ENCODE measurements at regions not wholly inside any gene's neighbourhood (a gene's known extent, or its start where the extent isn't known, plus 50 kb on each side); places are given as distances from the start of the nearest gene placed in this dataset.

GRCh38 chrX:128458888-128459287 is 406.7 kb upstream of the ACTRT1 start:
- Mint-ChIP-seq H3K27me3 (no peaks in the 10 kb centered on the region), H3K27ac (no peak overlapping the region), H3K4me3 (no peak overlapping the region), H3K9me3 (peaks cover 3% of the 10 kb centered on the region), H3K4me1 (ENCODE audit: unreplicated experiment) (no peaks in the 10 kb centered on the region), H3K36me3 (no peaks in the 10 kb centered on the region)
- no peak for DNase-seq (ENCODE audit: extremely low spot score, unreplicated experiment)
- no peak for TF ChIP-seq CTCF (conservative IDR thresholded peaks at IDR 0.05)

GRCh38 chrX:128457674-128458073 is 405.5 kb upstream of the ACTRT1 start:
- no peak overlapping the region for H3K27ac Mint-ChIP-seq
- H3K4me1 Mint-ChIP-seq (ENCODE audit: unreplicated experiment), result no peaks in the 10 kb centered on the region
- H3K4me3 Mint-ChIP-seq, result no peak overlapping the region
- TF ChIP-seq CTCF (conservative IDR thresholded peaks at IDR 0.05), result no peak
- no peaks in the 10 kb centered on the region for H3K27me3 Mint-ChIP-seq
- no peak for DNase-seq (ENCODE audit: extremely low spot score, unreplicated experiment)
- peaks cover 2% of the 10 kb centered on the region for H3K9me3 Mint-ChIP-seq
- no peaks in the 10 kb centered on the region for H3K36me3 Mint-ChIP-seq

GRCh38 chrX:128439159-128439558 is 387.0 kb upstream of the ACTRT1 start:
- TF ChIP-seq CTCF (conservative IDR thresholded peaks at IDR 0.05), result no peak
- Mint-ChIP-seq H3K27ac (no peak overlapping the region), H3K27me3 (no peaks in the 10 kb centered on the region), H3K4me3 (no peak overlapping the region), H3K9me3 (no peaks in the 10 kb centered on the region), H3K4me1 (ENCODE audit: unreplicated experiment) (no peaks in the 10 kb centered on the region), H3K36me3 (no peaks in the 10 kb centered on the region)
- DNase-seq (ENCODE audit: extremely low spot score, unreplicated experiment), result no peak

- Mint-ChIP-seq H3K4me3 (no peak overlapping the region), H3K4me1 (ENCODE audit: unreplicated experiment) (no peaks in the 10 kb centered on the region), H3K36me3 (no peaks in the 10 kb centered on the region), H3K9me3 (no peaks in the 10 kb centered on the region), H3K27me3 (no peaks in the 10 kb centered on the region), H3K27ac (no peak overlapping the region)
- DNase-seq (ENCODE audit: extremely low spot score, unreplicated experiment), result no peak
- TF ChIP-seq CTCF (conservative IDR thresholded peaks at IDR 0.05), result no peak
These were observed 385.9 kb upstream of the ACTRT1 start for GRCh38 chrX:128438082-128438481.

GRCh38 chrX:128436397-128437103 is 384.3 kb upstream of the ACTRT1 start:
- Mint-ChIP-seq H3K27ac (no peak overlapping the region), H3K4me3 (no peak overlapping the region), H3K4me1 (ENCODE audit: unreplicated experiment) (no peaks in the 10 kb centered on the region), H3K27me3 (no peaks in the 10 kb centered on the region), H3K36me3 (no peaks in the 10 kb centered on the region), H3K9me3 (no peaks in the 10 kb centered on the region)
- DNase-seq (ENCODE audit: extremely low spot score, unreplicated experiment), result no peak
- TF ChIP-seq CTCF (conservative IDR thresholded peaks at IDR 0.05), result no peak

All from type B pancreatic cell (in vitro differentiated cells).